Heart right ventricle (tissue), 16 donors: ENCODE measurements at regions not wholly inside any gene's neighbourhood (a gene's known extent, or its start where the extent isn't known, plus 50 kb on each side); places are given as distances from the start of the nearest gene placed in this dataset.

Experiments used
- ATAC-seq, 8 donors: fragments of 200-7000 bp; cut with Tn5 transposase; one replicate each; pipeline ENCODE4 v1.9.1; 2020; ENCODE audit warnings: mild to moderate bottlenecking in 8 of 8, moderate library complexity in 8 of 8, moderate number of reproducible peaks in 1 of 8
- DNase-seq, 2 donors: peaks; one replicate each; pipeline ENCODE4 v3.0.0-alpha.2; 2020
- H3K27ac ChIP-seq, 10 donors: fragments of 200-600 bp; sonication (generic) in 2 of 10; one replicate each; pipeline versions ENCODE4 v1.5.0 to v1.8.0; 2020 to 2022; ENCODE audit warnings: mild to moderate bottlenecking in 3 of 10
- H3K27me3 ChIP-seq, 7 donors: fragments of 200-600 bp; one replicate each; pipeline ENCODE4 v1.8.0; 2021 to 2022; ENCODE audit warnings: mild to moderate bottlenecking in 2 of 7
- H3K36me3 ChIP-seq, 9 donors: fragments of 200-600 bp; sonication (generic) in 1 of 9; one replicate each; pipeline versions ENCODE4 v1.5.0 to v1.8.0; 2020 to 2022; ENCODE audit warnings: mild to moderate bottlenecking in 2 of 9
- H3K4me1 ChIP-seq, 9 donors: fragments of 200-600 bp; sonication (generic) in 1 of 9; one replicate each; pipeline versions ENCODE4 v1.5.0 to v1.8.0; 2020 to 2022; ENCODE audit warnings: mild to moderate bottlenecking in 4 of 9
- H3K4me3 ChIP-seq, 10 donors: fragments of 200-600 bp; sonication (generic) in 2 of 10; one replicate each; pipeline versions ENCODE4 v1.5.0 to v1.8.0; 2020 to 2022; ENCODE audit warnings: mild to moderate bottlenecking in 7 of 10, moderate library complexity in 2 of 10
- H3K9me3 ChIP-seq, 11 donors: fragments of 200-600 bp in 10 of 11; sonication (generic) in 2 of 11; one replicate each; pipeline versions ENCODE4 v1.5.0 to v1.8.0; 2013 to 2022; ENCODE audit warnings: mild to moderate bottlenecking in 2 of 11, control low read depth in 1 of 11, moderate library complexity in 1 of 11
- WGBS, 2 donors: extraction: QIAGEN DNeasy Blood & Tissue Kit; methylation state at CpG; one replicate each; pipeline ENCODE4 v1.1.7; 2013; ENCODE audit warnings: inconsistent platforms in 1 of 2; 5-methylcytosine and 5-hydroxymethylcytosine counted together
- intact Hi-C, 10 donors: fragments of 100-400 bp; cut with DNase I; formaldehyde crosslinking; loops; one replicate each; pipeline versions ENCODE4 v1.11.1 to v1.14.2; 2022
- TF ChIP-seq, protein P1 (sequence below), 9 donors: fragments of 200-600 bp; sonication (generic) in 2 of 9; IDR thresholded peaks; one replicate each; pipeline versions ENCODE4 v1.5.0 to v1.8.0; 2021 to 2022; ENCODE audit warnings: antibody characterized with exemption in 9 of 9, mild to moderate bottlenecking in 5 of 9, moderate library complexity in 1 of 9
- donor health status: Arrhythmogenic right ventricular cardiomyopathy.
- donor health status: ischemic (EF 13 %, LVEDD 7.1; RV severe dilation, severe dysfunction).
- donor health status: healthy with polysubstance abuse.
- donor health status: DM: no; HTN: yes; CAD: no.
- donor health status: DM: no; HTN: no; CAD: no.
- donor health status: ischemic (EF 25% LVEDD 6.9; RV normal size, moderate dysfunction).
- donor health status: ischemic (EF 25% LVEDD 5.7; RV mildly dilated, moderate dysfunction).
- donor health status: healthy.
- donor health status: DM: yes; HTN: yes; CAD: no.
- donor health status: Ischemic cardiomyopathy.
- donor health status: ischemic (EF 35%, LVEDD 5.7; RV mildly dilated, moderate dysfunction).
- donor health status: nonischemic (EF 11% LVEDD 7.7; RV severe dilation, severe dysfunction).
- donor health status: DM: yes; HTN: yes; CAD: no.
- donor health status: PGD.
- donor health status: ischemic (EF 29% LVEDD 5.4; RV normal size, mild dysfunction).
- donor health status: nonischemic (EF 23%, LVEDD 6.1; RV moderate dilation, normal function).

DNA sequence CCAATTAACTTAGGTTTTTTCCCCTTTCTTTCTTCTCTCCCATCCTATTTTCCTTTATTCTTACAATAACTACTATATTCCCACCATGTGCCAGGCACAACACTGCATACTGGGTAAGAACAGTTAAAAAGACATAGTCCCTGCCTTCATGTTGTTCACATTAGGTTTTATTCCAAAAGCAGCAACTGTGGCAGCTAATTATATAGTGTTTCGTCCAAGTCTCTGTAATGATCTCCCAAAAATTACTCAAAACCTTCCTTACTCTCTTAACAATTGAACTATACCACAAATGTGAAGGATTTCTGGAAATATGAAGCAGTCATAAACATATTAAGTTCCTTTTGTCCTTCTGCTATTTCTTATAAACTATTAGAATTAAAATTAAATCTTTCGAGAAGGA, 184.1 kb upstream of the C11orf58 start:
- WGBS, 2 donors = 66% methylated on average over 2 of the region's 2 CpGs
- H3K4me1 ChIP-seq = peaks cover 0 to 41% (median 9%) of the 10 kb centered on the region in 9 donors
- H3K36me3 ChIP-seq = no peaks in the 10 kb centered on the region
- H3K27me3 ChIP-seq = no peaks in the 10 kb centered on the region
- no peak for ATAC-seq
- H3K9me3 ChIP-seq = peaks cover 0 to 6% (median 0%) of the 10 kb centered on the region in 11 donors
- no peak for DNase-seq
- intact Hi-C loops = no loop called here
- H3K4me3 ChIP-seq = no peak overlapping the region
- H3K27ac ChIP-seq = no peak overlapping the region
- TF ChIP-seq, protein P1, sequence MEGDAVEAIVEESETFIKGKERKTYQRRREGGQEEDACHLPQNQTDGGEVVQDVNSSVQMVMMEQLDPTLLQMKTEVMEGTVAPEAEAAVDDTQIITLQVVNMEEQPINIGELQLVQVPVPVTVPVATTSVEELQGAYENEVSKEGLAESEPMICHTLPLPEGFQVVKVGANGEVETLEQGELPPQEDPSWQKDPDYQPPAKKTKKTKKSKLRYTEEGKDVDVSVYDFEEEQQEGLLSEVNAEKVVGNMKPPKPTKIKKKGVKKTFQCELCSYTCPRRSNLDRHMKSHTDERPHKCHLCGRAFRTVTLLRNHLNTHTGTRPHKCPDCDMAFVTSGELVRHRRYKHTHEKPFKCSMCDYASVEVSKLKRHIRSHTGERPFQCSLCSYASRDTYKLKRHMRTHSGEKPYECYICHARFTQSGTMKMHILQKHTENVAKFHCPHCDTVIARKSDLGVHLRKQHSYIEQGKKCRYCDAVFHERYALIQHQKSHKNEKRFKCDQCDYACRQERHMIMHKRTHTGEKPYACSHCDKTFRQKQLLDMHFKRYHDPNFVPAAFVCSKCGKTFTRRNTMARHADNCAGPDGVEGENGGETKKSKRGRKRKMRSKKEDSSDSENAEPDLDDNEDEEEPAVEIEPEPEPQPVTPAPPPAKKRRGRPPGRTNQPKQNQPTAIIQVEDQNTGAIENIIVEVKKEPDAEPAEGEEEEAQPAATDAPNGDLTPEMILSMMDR (IDR thresholded peaks at IDR 0.05) = no peak

- Histone ChIP-seq H3K36me3 (no peaks in the 10 kb centered on the region), H3K4me3 (no peak overlapping the region), H3K4me1 (no peaks in the 10 kb centered on the region), H3K27ac (no peak overlapping the region), H3K27me3 (no peaks in the 10 kb centered on the region), H3K9me3 (peaks cover 0 to 34% (median 13%) of the 10 kb centered on the region in 11 donors)
- TF ChIP-seq, protein P1 (IDR thresholded peaks at IDR 0.05) = no peak
- DNase-seq = no peak
- intact Hi-C loops = no loop called here
- no peak for ATAC-seq
- 94 to 97% methylated on average over 4 of the region's 4 CpGs for WGBS, 2 donors
Observed at GRCh38 chr11:16547879-16548278, 190.6 kb upstream of the C11orf58 start.

GRCh38 chr11:16543642-16544041, 187.3 kb upstream of the SOX6 start:
- H3K27ac ChIP-seq = no peak overlapping the region
- no peak overlapping the region for H3K4me3 ChIP-seq
- peaks cover 0 to 47% (median 17%) of the 10 kb centered on the region in 11 donors for H3K9me3 ChIP-seq
- intact Hi-C loops = no loop called here
- H3K27me3 ChIP-seq = no peaks in the 10 kb centered on the region
- no peaks in the 10 kb centered on the region for H3K4me1 ChIP-seq
- DNase-seq = no peak
- no peaks in the 10 kb centered on the region for H3K36me3 ChIP-seq
- 90 to 92% methylated on average over 1 of the region's 1 CpG for WGBS, 2 donors
- no peak for ATAC-seq
- TF ChIP-seq, protein P1 (IDR thresholded peaks at IDR 0.05) = no peak

DNA sequence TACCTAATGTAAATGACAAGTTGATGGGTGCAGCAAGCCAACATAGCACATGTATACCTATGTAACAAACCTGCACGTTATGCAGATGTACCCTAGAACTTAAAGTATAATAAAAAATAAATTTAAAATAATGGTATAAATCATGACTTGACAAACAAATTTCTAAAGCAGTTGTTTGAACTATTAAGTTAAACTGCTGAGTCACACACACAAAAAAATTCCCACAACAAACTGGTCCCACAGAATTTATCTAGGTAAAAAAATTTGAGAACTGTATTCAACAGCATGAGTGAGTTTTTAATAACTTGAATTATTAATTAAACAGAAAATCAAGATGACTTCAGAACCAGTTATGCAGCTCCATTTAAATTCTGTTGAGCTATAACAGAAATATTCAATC, 186.0 kb upstream of the SOX6 start:
- TF ChIP-seq, protein P1 (IDR thresholded peaks at IDR 0.05) = no peak
- ATAC-seq (no peak), DNase-seq (no peak)
- H3K27me3 ChIP-seq = no peaks in the 10 kb centered on the region
- WGBS, 2 donors = 96 to 100% methylated on average over 1 of the region's 1 CpG
- no peaks in the 10 kb centered on the region for H3K36me3 ChIP-seq
- H3K4me3 ChIP-seq = no peak overlapping the region
- intact Hi-C loops = no loop called here
- H3K4me1 ChIP-seq = no peaks in the 10 kb centered on the region
- H3K27ac ChIP-seq = no peak overlapping the region
- H3K9me3 ChIP-seq = peaks cover 0 to 35% (median 8%) of the 10 kb centered on the region in 11 donors
